IMR-90 (cell line): ENCODE measurements at regions not wholly inside any gene's neighbourhood (a gene's known extent, or its start where the extent isn't known, plus 50 kb on each side); places are given as distances from the start of the nearest gene placed in this dataset.

Experiments
- ATAC-seq: fragments of 200-7000 bp; cut with Tn5 transposase; 2 replicates; pipeline ENCODE4 v1.9.1; 2020; ENCODE audit warnings: low read depth, mild to moderate bottlenecking, moderate library complexity
- BruUV-seq: library from RNA; stranded (reverse); fragments of 400-500 nt; replicated peaks from 2 replicates; lab custom pipeline; 2021; lab: Mats Ljungman, UMichigan
- CTCF ChIA-PET: fragments of 300-600 bp; formaldehyde crosslinking; extraction: SDS; loops from one replicate; lab custom pipeline; 2021; ENCODE audit warnings: antibody characterized with exemption; lab: Yijun Ruan, JAX
- POLR2A ChIA-PET: fragments of 300-600 bp; sonication (Branson Sonifier 250); formaldehyde crosslinking; loops from one replicate; lab custom pipeline; 2022; ENCODE audit warnings: antibody characterized with exemption; ENCODE audit not compliant: unreplicated experiment; lab: Charles Lee
- DNase-seq: peaks from one replicate; pipeline ENCODE4 v3.0.0; 2013
- H2AFZ ChIP-seq: replicated peaks from 2 replicates; pipeline ENCODE3; 2013; ENCODE audit warnings: low read length, mild to moderate bottlenecking; ENCODE audit not compliant: poor library complexity
- H2AK5ac ChIP-seq: 2 replicates; pipeline ENCODE4 v1.6.1; 2013; ENCODE audit warnings: low read depth, low read length, inconsistent platforms
- H2AK9ac ChIP-seq: replicated peaks from 2 replicates; pipeline ENCODE3; 2013; ENCODE audit warnings: mild to moderate bottlenecking, low read depth, low read length, moderate library complexity; ENCODE audit not compliant: poor library complexity
- H2BK120ac ChIP-seq: 2 replicates; pipeline ENCODE4 v1.6.1; 2013; ENCODE audit warnings: low read depth, low read length, inconsistent platforms
- H2BK15ac ChIP-seq: 3 replicates; pipeline ENCODE4 v1.6.1; 2013; ENCODE audit warnings: low read depth, low read length, inconsistent platforms
- H2BK20ac ChIP-seq: 2 replicates; pipeline ENCODE4 v1.6.1; 2013; ENCODE audit warnings: low read depth, mild to moderate bottlenecking, inconsistent platforms, low read length, moderate library complexity
- H2BK5ac ChIP-seq: 2 replicates; pipeline ENCODE4 v1.6.1; 2013; ENCODE audit warnings: mild to moderate bottlenecking, low read depth, low read length, inconsistent platforms; ENCODE audit not compliant: poor library complexity, severe bottlenecking
- H3K14ac ChIP-seq: replicated peaks from 2 replicates; pipeline ENCODE4 v1.6.1; 2013; ENCODE audit warnings: low read depth, low read length, inconsistent platforms
- H3K18ac ChIP-seq: 2 replicates; pipeline ENCODE4 v1.6.1; 2013; ENCODE audit warnings: low read depth, low read length, control low read depth
- H3K23ac ChIP-seq: 2 replicates; pipeline ENCODE4 v1.6.1; 2013; ENCODE audit warnings: low read depth, low read length, inconsistent platforms
- H3K27ac ChIP-seq: 2 replicates; pipeline ENCODE4 v1.5.1; 2013; ENCODE audit warnings: mild to moderate bottlenecking, control low read depth, low read length; ENCODE audit not compliant: insufficient read depth
- H3K27me3 ChIP-seq: 2 replicates; pipeline ENCODE4 v1.6.1; 2013; ENCODE audit warnings: low read length; ENCODE audit not compliant: control insufficient read depth, insufficient read depth
- H3K36me3 ChIP-seq: 2 replicates; pipeline ENCODE4 v1.6.1; 2013; ENCODE audit warnings: low read length, mixed read lengths; ENCODE audit not compliant: control insufficient read depth, insufficient read depth
- H3K4ac ChIP-seq: 2 replicates; pipeline ENCODE4 v1.6.1; 2013; ENCODE audit warnings: low read depth, low read length, inconsistent platforms
- H3K4me1 ChIP-seq: 2 replicates; pipeline ENCODE4 v1.6.1; 2013; ENCODE audit warnings: low read length, mixed read lengths; ENCODE audit not compliant: control insufficient read depth, insufficient read depth
- H3K4me2 ChIP-seq: 2 replicates; pipeline ENCODE4 v1.6.1; 2013; ENCODE audit warnings: low read depth, mild to moderate bottlenecking, control low read depth, low read length, moderate library complexity
- H3K4me3 ChIP-seq: 2 replicates; pipeline ENCODE4 v1.5.1; 2013; ENCODE audit warnings: low read depth, mild to moderate bottlenecking, control low read depth, low read length, moderate library complexity; ENCODE audit not compliant: insufficient read depth
- H3K56ac ChIP-seq: 2 replicates; pipeline ENCODE4 v1.6.1; 2013; ENCODE audit warnings: low read length, inconsistent platforms; ENCODE audit not compliant: insufficient read depth; ENCODE audit errors: extremely low read depth
- H3K79me1 ChIP-seq, 2 experiments: 2 replicates each; pipeline ENCODE4 v1.6.1; 2013; ENCODE audit warnings: low read length in 2 of 2, inconsistent platforms in 1 of 2, low read depth in 1 of 2
- H3K9ac ChIP-seq: 2 replicates; pipeline ENCODE4 v1.6.1; 2013; ENCODE audit warnings: low read depth, low read length, control low read depth
- H3K9me1 ChIP-seq: 2 replicates; pipeline ENCODE4 v1.6.1; 2013; ENCODE audit warnings: low read length, inconsistent platforms; ENCODE audit not compliant: insufficient read depth
- H3K9me3 ChIP-seq: 2 replicates; pipeline ENCODE4 v1.6.1; 2013; ENCODE audit warnings: low read length; ENCODE audit not compliant: control insufficient read depth, insufficient read depth
- H4K20me1 ChIP-seq: 2 replicates; pipeline ENCODE4 v1.6.1; 2013; ENCODE audit warnings: low read length, inconsistent platforms; ENCODE audit not compliant: insufficient read depth
- H4K5ac ChIP-seq: 2 replicates; pipeline ENCODE4 v1.6.1; 2013; ENCODE audit warnings: mild to moderate bottlenecking, low read depth, low read length, control low read depth
- H4K8ac ChIP-seq, 2 experiments: 2 replicates each; pipeline ENCODE4 v1.6.1; 2013; ENCODE audit warnings: low read depth in 2 of 2, low read length in 2 of 2, control low read depth in 1 of 2, inconsistent platforms in 1 of 2
- H4K91ac ChIP-seq: 2 replicates; pipeline ENCODE4 v1.6.1; 2013; ENCODE audit warnings: low read depth, low read length, inconsistent platforms; ENCODE audit not compliant: insufficient read depth
- BHLHE40 ChIP-seq: fragments of 150-350 bp; IDR thresholded peaks from 2 replicates; pipeline ENCODE4 v1.6.1; 2016; ENCODE audit warnings: mild to moderate bottlenecking, low read depth, low read length
- MXI1 ChIP-seq: IDR thresholded peaks from 2 replicates; pipeline ENCODE4 v1.6.1; 2012; ENCODE audit warnings: low read depth, mild to moderate bottlenecking, low read length, moderate library complexity, borderline replicate concordance
- RFX5 ChIP-seq: IDR thresholded peaks from 2 replicates; pipeline ENCODE4 v1.8.0; 2012; ENCODE audit warnings: low read depth, mild to moderate bottlenecking, low read length, moderate library complexity
- SMC3 ChIP-seq: fragments of 150-350 bp; IDR thresholded peaks from 2 replicates; pipeline ENCODE4 v1.6.1; 2016; ENCODE audit warnings: low read depth, mild to moderate bottlenecking, antibody characterized with exemption, low read length, moderate library complexity
- USF2 ChIP-seq: fragments of 150-350 bp; IDR thresholded peaks from 2 replicates; pipeline ENCODE4 v1.6.1; 2017; ENCODE audit warnings: mild to moderate bottlenecking, antibody characterized with exemption, low read length, low read depth
- WGBS, 2 experiments: methylation state at CpG; one replicate each; pipeline versions ENCODE4 v1.1.5 to v1.1.7; 2013; ENCODE audit warnings: missing lambda C conversion rate in 2 of 2; ENCODE audit not compliant: insufficient read length in 1 of 2; ENCODE audit errors: extremely low coverage in 2 of 2; 5-methylcytosine and 5-hydroxymethylcytosine counted together
- dilution Hi-C: fragments of 300-500 bp; cut with HindIII; formaldehyde crosslinking; loops from one replicate; pipeline ENCODE4 v1.14.3; 2018; ENCODE audit warnings: low sequenced_read_pairs; ENCODE audit not compliant: unreplicated experiment
- in situ Hi-C: fragments of 300-500 bp; cut with MboI; formaldehyde crosslinking; loops from 3 replicates; pipeline ENCODE4 v1.14.3; 2019; ENCODE audit warnings: low sequenced_read_pairs, inconsistent platforms, mixed read lengths
- intact Hi-C: fragments of 100-400 bp; cut with micrococcal nuclease; formaldehyde crosslinking; loops from 2 replicates; pipeline ENCODE4 v1.10.0; 2022

- H3K4me1 ChIP-seq: peaks cover 15% of the 10 kb centered on the region
- ChIA-PET POLR2A (no interaction called here), CTCF (no interaction called here)
- no peak overlapping the region for H4K5ac ChIP-seq
- no peak overlapping the region for H3K27ac ChIP-seq
- H3K23ac ChIP-seq: no peak overlapping the region
- H2BK20ac ChIP-seq: no peak overlapping the region
- no peak overlapping the region for H3K9ac ChIP-seq
- TF ChIP-seq USF2: no peak
- TF ChIP-seq MXI1: no peak
- TF ChIP-seq RFX5: no peak
- no peak for TF ChIP-seq SMC3
- TF ChIP-seq BHLHE40: no peak
- 0 out of 2 replicates have a peak, but pooled peaks cover 9% of the 10 kb centered on the region for H3K9me1 ChIP-seq
- H3K36me3 ChIP-seq: no peaks in the 10 kb centered on the region
- DNase-seq (no peak), ATAC-seq (no peak)
- in situ Hi-C loops: no loop called here
- H3K56ac ChIP-seq: no peak overlapping the region
- H3K4ac ChIP-seq: no peak overlapping the region
- H3K9me3 ChIP-seq: no peaks in the 10 kb centered on the region
- intact Hi-C loops: no loop called here
- H3K79me1 ChIP-seq: no peaks in the 10 kb centered on the region
- H3K4me2 ChIP-seq: no peak overlapping the region
- no peak overlapping the region for H3K18ac ChIP-seq
- H2AK5ac ChIP-seq: no peak overlapping the region
- no peak overlapping the region for H2BK120ac ChIP-seq
- H3K27me3 ChIP-seq: no peaks in the 10 kb centered on the region; the same call in none of the 2 replicates
- H4K91ac ChIP-seq: no peak overlapping the region
- WGBS, 2 experiments: no CpG with 5 or more reads among the region's 5 CpGs
- no peak overlapping the region for H3K4me3 ChIP-seq
- H2AFZ ChIP-seq: no peak overlapping the region
- no peak overlapping the region for H4K8ac ChIP-seq
- no peak overlapping the region for H3K14ac ChIP-seq
- H4K20me1 ChIP-seq: no peaks in the 10 kb centered on the region
- BruUV-seq: no TSS peak
- dilution Hi-C loops: no loop called here
- no peak overlapping the region for H2BK15ac ChIP-seq
- H2BK5ac ChIP-seq: no peak overlapping the region
- no peak overlapping the region for H2AK9ac ChIP-seq
Observed at GRCh38 chr9:99373912-99374311, 151.8 kb downstream of the SEC61B start.
